ENCODE measurements at regions not wholly inside any gene's neighbourhood (a gene's known extent, or its start where the extent isn't known, plus 50 kb on each side); places are given as distances from the start of the nearest gene placed in this dataset.

DNA sequence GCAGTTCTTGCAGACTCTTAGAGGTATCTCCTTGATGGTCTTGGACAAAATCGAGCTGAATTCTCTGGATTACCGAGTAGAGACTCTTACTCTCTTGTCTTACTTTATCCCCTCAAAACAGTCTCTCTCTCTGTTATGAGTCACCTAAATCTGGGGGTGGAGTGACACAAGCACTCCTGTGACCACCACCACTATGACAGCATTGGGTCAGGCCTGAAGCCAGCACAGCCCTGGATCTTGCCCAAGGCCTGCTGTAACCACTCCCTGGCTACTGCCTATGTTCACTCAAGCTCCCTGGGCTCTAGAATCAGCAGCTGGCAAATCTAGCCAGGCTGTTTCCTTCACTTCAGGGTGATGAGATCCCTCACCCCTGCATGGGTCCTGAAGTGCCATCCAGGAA is 662.5 kb downstream of the LUZP2 start:
- Histone ChIP-seq H3K4me1 (no peaks in the 10 kb centered on the region), H3K4me2 (no peak overlapping the region), H3K4me3 (no peak overlapping the region), H3K9me3 (no peaks in the 10 kb centered on the region), H3K27ac (no peak overlapping the region)
- ATAC-seq (no peak), FAIRE-seq (no peak), DNase-seq (ENCODE audit: low read depth in 1 of 2, low spot score in 1 of 2) (no peak)
- CTCF ChIA-PET, result no interaction called here
- no peak for TF ChIP-seq POLR2A (IDR thresholded peaks at IDR 0.05; ENCODE audit: low read length)
- 2% methylated on average over 2 of the region's 2 CpGs for WGBS (ENCODE audit: missing lambda C conversion rate)
- POLR2A ChIA-PET, result no interaction called here

DNA sequence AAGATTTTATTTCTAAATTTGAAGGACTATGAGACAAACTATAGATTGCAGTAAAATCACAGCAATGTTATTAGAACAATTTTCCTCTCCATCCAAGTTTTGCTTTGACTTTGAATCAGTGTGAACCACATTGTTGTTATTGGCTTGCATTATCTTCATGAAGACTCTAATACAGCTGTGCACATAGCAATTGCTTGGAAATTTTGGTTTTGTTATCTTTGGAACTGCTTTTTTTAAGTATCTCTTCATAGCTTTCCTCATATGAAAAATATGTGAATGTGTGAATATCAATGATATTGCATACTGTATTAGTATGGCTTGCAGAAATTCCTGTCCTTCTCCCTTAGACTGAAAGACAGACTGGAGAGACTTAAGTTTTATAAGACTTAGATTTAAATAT is 666.6 kb downstream of the LUZP2 start:
- no peak for TF ChIP-seq ESRRA (IDR thresholded peaks at IDR 0.05; ENCODE audit: borderline replicate concordance, low read length)
- TF ChIP-seq SREBF2 (IDR thresholded peaks at IDR 0.05), result no peak
- TF ChIP-seq CEBPB (IDR thresholded peaks at IDR 0.05), result no peak
- no peak for TF ChIP-seq MAFK (IDR thresholded peaks at IDR 0.05; ENCODE audit: partially characterized antibody)
- no peak for TF ChIP-seq TP53 (CRISPR knock-in tag; IDR thresholded peaks at IDR 0.05)
- TF ChIP-seq CHD4 (IDR thresholded peaks at IDR 0.05; ENCODE audit: borderline replicate concordance), result no peak
- no peak for TF ChIP-seq CBX2 (IDR thresholded peaks at IDR 0.05; ENCODE audit: borderline replicate concordance, low read depth)
- TF ChIP-seq POLR2A (IDR thresholded peaks at IDR 0.05; ENCODE audit: low read length), result no peak
- TF ChIP-seq HEYL (CRISPR knock-in tag; IDR thresholded peaks at IDR 0.05), result no peak
- TF ChIP-seq ZFP36 (IDR thresholded peaks at IDR 0.05; ENCODE audit: borderline replicate concordance, partially characterized antibody), result no peak
- no peak for TF ChIP-seq SMC3 (IDR thresholded peaks at IDR 0.05)
- no peak for TF ChIP-seq EHF (CRISPR knock-in tag; IDR thresholded peaks at IDR 0.05)
- TF ChIP-seq, protein P1, sequence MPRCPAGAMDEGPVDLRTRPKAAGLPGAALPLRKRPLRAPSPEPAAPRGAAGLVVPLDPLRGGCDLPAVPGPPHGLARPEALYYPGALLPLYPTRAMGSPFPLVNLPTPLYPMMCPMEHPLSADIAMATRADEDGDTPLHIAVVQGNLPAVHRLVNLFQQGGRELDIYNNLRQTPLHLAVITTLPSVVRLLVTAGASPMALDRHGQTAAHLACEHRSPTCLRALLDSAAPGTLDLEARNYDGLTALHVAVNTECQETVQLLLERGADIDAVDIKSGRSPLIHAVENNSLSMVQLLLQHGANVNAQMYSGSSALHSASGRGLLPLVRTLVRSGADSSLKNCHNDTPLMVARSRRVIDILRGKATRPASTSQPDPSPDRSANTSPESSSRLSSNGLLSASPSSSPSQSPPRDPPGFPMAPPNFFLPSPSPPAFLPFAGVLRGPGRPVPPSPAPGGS (IDR thresholded peaks at IDR 0.05), result no peak
- FAIRE-seq (no peak), DNase-seq (ENCODE audit: low read depth in 1 of 2, low spot score in 1 of 2) (no peak), ATAC-seq (no peak)
- H3K9me3 ChIP-seq, result no peaks in the 10 kb centered on the region
- no peak overlapping the region for H3K4me2 ChIP-seq
- POLR2A ChIA-PET, result no interaction called here
- H3K4me3 ChIP-seq, result no peak overlapping the region
- H3K27ac ChIP-seq, result no peak overlapping the region
- H3K4me1 ChIP-seq, result no peaks in the 10 kb centered on the region
- CTCF ChIA-PET, result no interaction called here

DNA sequence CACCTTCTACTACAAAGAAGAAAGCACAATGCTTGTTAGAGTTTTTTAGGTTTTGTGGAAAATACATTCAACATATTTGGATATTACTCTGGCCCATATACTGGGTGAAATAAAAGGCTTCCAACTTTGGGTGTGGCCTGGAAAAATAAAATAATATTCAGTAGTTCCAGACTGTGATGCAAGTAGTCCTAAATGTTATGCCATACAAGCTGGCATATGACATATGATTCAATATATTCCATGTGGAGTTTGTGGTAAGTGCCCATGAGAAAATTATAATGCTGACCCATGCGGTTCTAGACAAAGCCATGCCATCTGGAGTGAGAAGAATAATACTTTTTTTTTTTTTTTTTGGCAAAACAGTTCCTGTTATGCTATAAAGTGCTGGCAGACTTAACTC is 683.3 kb downstream of the LUZP2 start:
- WGBS (ENCODE audit: missing lambda C conversion rate), result 2% methylated on average over 1 of the region's 1 CpG
- DNase-seq (ENCODE audit: low read depth in 1 of 2, low spot score in 1 of 2) (no peak), FAIRE-seq (no peak), ATAC-seq (no peak)
- CTCF ChIA-PET, result interaction anchor here (0.7 kb wide), 1 partner anchor 746 kb away, joined by 3 read pairs; no protein-coding TSS in a partner anchor
- H3K27ac ChIP-seq, result no peak overlapping the region
- no peak overlapping the region for H3K4me3 ChIP-seq
- H3K4me1 ChIP-seq, result no peaks in the 10 kb centered on the region
- H3K4me2 ChIP-seq, result no peak overlapping the region
- no peaks in the 10 kb centered on the region; the same call in 2 of the 3 replicates for H3K9me3 ChIP-seq
- TF ChIP-seq GATA3 (IDR thresholded peaks at IDR 0.05; ENCODE audit: borderline replicate concordance) (no peak), ESRRA (IDR thresholded peaks at IDR 0.05; ENCODE audit: borderline replicate concordance, low read length) (no peak), ZFP36 (IDR thresholded peaks at IDR 0.05; ENCODE audit: borderline replicate concordance, partially characterized antibody) (no peak), NFE2L2 (conservative IDR thresholded peaks at IDR 0.05; ENCODE audit: low read length) (no peak), JUNB (IDR thresholded peaks at IDR 0.05) (no peak), FOSB (CRISPR knock-in tag; IDR thresholded peaks at IDR 0.05) (no peak), HOXA7 (CRISPR knock-in tag; IDR thresholded peaks at IDR 0.05) (no peak)
- TF ChIP-seq, protein P2, sequence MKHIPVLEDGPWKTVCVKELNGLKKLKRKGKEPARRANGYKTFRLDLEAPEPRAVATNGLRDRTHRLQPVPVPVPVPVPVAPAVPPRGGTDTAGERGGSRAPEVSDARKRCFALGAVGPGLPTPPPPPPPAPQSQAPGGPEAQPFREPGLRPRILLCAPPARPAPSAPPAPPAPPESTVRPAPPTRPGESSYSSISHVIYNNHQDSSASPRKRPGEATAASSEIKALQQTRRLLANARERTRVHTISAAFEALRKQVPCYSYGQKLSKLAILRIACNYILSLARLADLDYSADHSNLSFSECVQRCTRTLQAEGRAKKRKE (CRISPR knock-in tag; IDR thresholded peaks at IDR 0.05; ENCODE audit: low read depth), result no peak
- POLR2A ChIA-PET, result no interaction called here

DNA sequence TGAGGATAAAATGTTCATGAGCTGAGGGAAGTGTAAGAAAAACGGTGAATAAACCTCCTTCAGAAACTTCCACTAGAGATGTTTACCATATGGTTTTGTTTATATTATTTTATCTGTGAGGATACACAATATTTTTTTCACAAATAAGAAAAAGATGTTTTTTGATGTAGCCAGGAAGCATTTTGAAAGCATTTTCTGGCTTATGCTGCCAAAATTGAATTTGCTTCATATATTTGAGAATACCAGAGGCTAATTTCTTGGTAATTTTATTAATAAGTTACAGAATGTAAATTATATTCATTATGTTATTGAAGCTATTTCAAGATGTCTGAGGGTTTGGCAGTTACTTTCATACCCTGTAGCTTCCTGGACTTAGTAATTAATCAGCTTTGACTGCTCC is 686.6 kb downstream of the LUZP2 start:
- no peak for FAIRE-seq
- no peak overlapping the region for H3K4me2 ChIP-seq
- H3K4me3 ChIP-seq, result no peak overlapping the region
- ChIA-PET CTCF (no interaction called here), POLR2A (no interaction called here)
- H3K4me1 ChIP-seq, result no peaks in the 10 kb centered on the region
- no peak overlapping the region for H3K27ac ChIP-seq
- TF ChIP-seq RARB (CRISPR knock-in tag; IDR thresholded peaks at IDR 0.05) (no peak), ZSCAN20 (CRISPR knock-in tag; IDR thresholded peaks at IDR 0.05) (no peak)
- TF ChIP-seq, protein P3, sequence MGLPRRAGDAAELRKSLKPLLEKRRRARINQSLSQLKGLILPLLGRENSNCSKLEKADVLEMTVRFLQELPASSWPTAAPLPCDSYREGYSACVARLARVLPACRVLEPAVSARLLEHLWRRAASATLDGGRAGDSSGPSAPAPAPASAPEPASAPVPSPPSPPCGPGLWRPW (IDR thresholded peaks at IDR 0.05), result no peak
- no peak for ATAC-seq
- no peaks in the 10 kb centered on the region; the same call in 2 of the 3 replicates for H3K9me3 ChIP-seq
- DNase-seq (ENCODE audit: low read depth in 1 of 2, low spot score in 1 of 2), result no peak
- 2% methylated on average over 1 of the region's 1 CpG for WGBS (ENCODE audit: missing lambda C conversion rate)

Measured in A549 (cell line).